PC-3 (cell line): ENCODE measurements at regions not wholly inside any gene's neighbourhood (a gene's known extent, or its start where the extent isn't known, plus 50 kb on each side); places are given as distances from the start of the nearest gene placed in this dataset.

ENCODE experiments used
- ATAC-seq: fragments of 200-7000 bp; cut with Tn5 transposase; 2 replicates; pipeline ENCODE4 v1.9.1; 2020; ENCODE audit warnings: mild to moderate bottlenecking, moderate library complexity
- BruUV-seq: library from RNA; stranded (reverse); fragments of 400-500 nt; replicated peaks from 2 replicates; lab custom pipeline; 2021; lab: Mats Ljungman, UMichigan
- CTCF ChIA-PET: fragments of 300-600 bp; sonication (Branson Sonifier 250); formaldehyde crosslinking; loops from one replicate; lab custom pipeline; 2022; ENCODE audit warnings: antibody characterized with exemption; lab: Charles Lee
- POLR2A ChIA-PET: fragments of 300-600 bp; sonication (Branson Sonifier 250); formaldehyde crosslinking; loops from one replicate; lab custom pipeline; 2022; ENCODE audit warnings: antibody characterized with exemption; ENCODE audit not compliant: unreplicated experiment; lab: Charles Lee
- DNase-seq: peaks from one replicate; pipeline ENCODE4 v3.0.0-alpha.2; 2015
- H2AFZ ChIP-seq: fragments of 300-600 bp; sonication (generic); 2 replicates; pipeline ENCODE4 v1.6.0; 2016; ENCODE audit warnings: antibody characterized with exemption, low read length
- H3F3A ChIP-seq: fragments of 300-600 bp; sonication (generic); one replicate; pipeline ENCODE4 v1.6.0; 2017; ENCODE audit warnings: antibody characterized with exemption, low read length, control low read depth, mild to moderate bottlenecking; ENCODE audit not compliant: unreplicated experiment
- H3K27ac ChIP-seq: fragments of 300-600 bp; sonication (generic); 2 replicates; pipeline ENCODE4 v1.5.1; 2016; ENCODE audit warnings: mild to moderate bottlenecking, low read length
- H3K27me3 ChIP-seq: fragments of 300-600 bp; sonication (generic); 2 replicates; pipeline ENCODE4 v1.6.1; 2016; ENCODE audit warnings: low read length, mixed read lengths
- H3K36me3 ChIP-seq: fragments of 300-600 bp; sonication (generic); 2 replicates; pipeline ENCODE4 v1.6.1; 2016; ENCODE audit warnings: low read depth, mixed run types, low read length, mixed read lengths
- H3K4me1 ChIP-seq: fragments of 300-600 bp; sonication (generic); 2 replicates; pipeline ENCODE4 v1.5.1; 2016; ENCODE audit warnings: low read length; ENCODE audit not compliant: insufficient read depth
- H3K4me2 ChIP-seq: fragments of 300-600 bp; sonication (generic); 2 replicates; pipeline ENCODE4 v1.6.0; 2016; ENCODE audit warnings: low read length
- H3K4me3 ChIP-seq: fragments of 300-600 bp; sonication (generic); 2 replicates; pipeline ENCODE4 v1.5.1; 2016; ENCODE audit warnings: mild to moderate bottlenecking, low read length, mixed read lengths
- H3K79me2 ChIP-seq: fragments of 300-600 bp; sonication (generic); 2 replicates; pipeline ENCODE4 v1.6.1; 2017; ENCODE audit warnings: low read length, mixed read lengths
- H3K9ac ChIP-seq: fragments of 300-600 bp; sonication (generic); 2 replicates; pipeline ENCODE4 v1.6.0; 2016; ENCODE audit warnings: mild to moderate bottlenecking, low read length
- H3K9me2 ChIP-seq: fragments of 300-600 bp; sonication (generic); replicated peaks from 2 replicates; pipeline ENCODE4 v1.6.1; 2016; ENCODE audit warnings: mixed run types, low read length, mixed read lengths
- H3K9me3 ChIP-seq: fragments of 300-600 bp; sonication (generic); 2 replicates; pipeline ENCODE4 v1.6.1; 2016; ENCODE audit warnings: low read length, mixed read lengths
- H4K20me1 ChIP-seq: fragments of 300-600 bp; sonication (generic); 2 replicates; pipeline ENCODE4 v1.6.1; 2016; ENCODE audit warnings: low read length, mixed read lengths
- CTCF ChIP-seq: fragments of 300-600 bp; sonication (generic); conservative IDR thresholded peaks from 2 replicates; pipeline ENCODE4 v1.5.1; 2017; ENCODE audit warnings: antibody characterized with exemption, low read depth, mild to moderate bottlenecking, low read length
- EZH2 ChIP-seq: fragments of 300-600 bp; sonication (generic); IDR thresholded peaks from one replicate; pipeline ENCODE4 v1.6.1; 2017; ENCODE audit warnings: antibody characterized with exemption, mild to moderate bottlenecking, low read length; ENCODE audit not compliant: unreplicated experiment
- EZH2phosphoT487 ChIP-seq: fragments of 300-600 bp; sonication (generic); IDR thresholded peaks from 2 replicates; pipeline ENCODE4 v1.6.1; 2018; ENCODE audit warnings: mild to moderate bottlenecking, antibody characterized with exemption, low read length, borderline replicate concordance
- intact Hi-C: fragments of 100-400 bp; cut with micrococcal nuclease; formaldehyde crosslinking; loops from 2 replicates; pipeline ENCODE4 v1.9.0; 2023

GRCh38 chr10:36057180-36057579 is 415.1 kb upstream of the FZD8 start:
- no peaks in the 10 kb centered on the region for H3K79me2 ChIP-seq
- no peak overlapping the region for H3K9ac ChIP-seq
- peaks cover 12% of the 10 kb centered on the region; the same call in 1 of the 2 replicates for H3K36me3 ChIP-seq
- H4K20me1 ChIP-seq = no peaks in the 10 kb centered on the region
- no TSS peak for BruUV-seq
- H2AFZ ChIP-seq = no peak overlapping the region
- no peaks in the 10 kb centered on the region for H3K27me3 ChIP-seq
- no peaks in the 10 kb centered on the region for H3K4me1 ChIP-seq
- H3K4me2 ChIP-seq = no peak overlapping the region
- no peak overlapping the region for H3K4me3 ChIP-seq
- intact Hi-C loops = no loop called here
- no peak for TF ChIP-seq EZH2
- TF ChIP-seq CTCF = no peak
- TF ChIP-seq EZH2phosphoT487 = no peak
- no peaks in the 10 kb centered on the region for H3F3A ChIP-seq
- POLR2A ChIA-PET = interaction anchor here (0.6 kb wide), 1 partner anchor 611 kb away, joined by 4 read pairs; no protein-coding TSS in a partner anchor
- DNase-seq (no peak), ATAC-seq (no peak)
- CTCF ChIA-PET = no interaction called here
- no peaks in the 10 kb centered on the region for H3K9me2 ChIP-seq
- H3K9me3 ChIP-seq = peaks cover 29% of the 10 kb centered on the region
- no peak overlapping the region for H3K27ac ChIP-seq

GRCh38 chr10:36053775-36054174 is 411.7 kb upstream of the FZD8 start:
- H3K4me1 ChIP-seq = no peaks in the 10 kb centered on the region
- no peak overlapping the region for H3K9ac ChIP-seq
- H3K4me3 ChIP-seq = no peak overlapping the region
- BruUV-seq = no TSS peak
- H3K4me2 ChIP-seq = no peak overlapping the region
- intact Hi-C loops = no loop called here
- no peak overlapping the region for H2AFZ ChIP-seq
- TF ChIP-seq EZH2 (no peak), EZH2phosphoT487 (no peak), CTCF (no peak)
- ATAC-seq (no peak), DNase-seq (no peak)
- H3K36me3 ChIP-seq = peaks cover 12% of the 10 kb centered on the region; the same call in 1 of the 2 replicates
- no peaks in the 10 kb centered on the region for H3K9me2 ChIP-seq
- no peaks in the 10 kb centered on the region for H3K27me3 ChIP-seq
- H3K79me2 ChIP-seq = no peaks in the 10 kb centered on the region
- H4K20me1 ChIP-seq = no peaks in the 10 kb centered on the region
- no peak overlapping the region for H3K27ac ChIP-seq
- POLR2A ChIA-PET = interaction anchor here (0.6 kb wide), 1 partner anchor 49 kb away, joined by 3 read pairs; no protein-coding TSS in a partner anchor
- CTCF ChIA-PET = no interaction called here
- H3F3A ChIP-seq = no peaks in the 10 kb centered on the region
- peaks cover 29% of the 10 kb centered on the region for H3K9me3 ChIP-seq

GRCh38 chr10:36053271-36053670 is 411.2 kb upstream of the FZD8 start:
- H3K4me2 ChIP-seq = no peak overlapping the region
- H3K9me2 ChIP-seq = no peaks in the 10 kb centered on the region
- POLR2A ChIA-PET = interaction anchor here (0.6 kb wide), 1 partner anchor 49 kb away, joined by 3 read pairs; no protein-coding TSS in a partner anchor
- no peak overlapping the region for H3K9ac ChIP-seq
- H3K4me3 ChIP-seq = no peak overlapping the region
- no peaks in the 10 kb centered on the region for H3K27me3 ChIP-seq
- no peak for TF ChIP-seq CTCF
- no peak for TF ChIP-seq EZH2phosphoT487
- TF ChIP-seq EZH2 = no peak
- H2AFZ ChIP-seq = no peak overlapping the region
- peaks cover 12% of the 10 kb centered on the region; the same call in 1 of the 2 replicates for H3K36me3 ChIP-seq
- no peak overlapping the region for H3K27ac ChIP-seq
- no peaks in the 10 kb centered on the region for H3K79me2 ChIP-seq
- intact Hi-C loops = no loop called here
- peaks cover 5% of the 10 kb centered on the region for H3K4me1 ChIP-seq
- peaks cover 29% of the 10 kb centered on the region for H3K9me3 ChIP-seq
- CTCF ChIA-PET = no interaction called here
- DNase-seq (no peak), ATAC-seq (no peak)
- no peaks in the 10 kb centered on the region for H4K20me1 ChIP-seq
- no TSS peak for BruUV-seq
- no peaks in the 10 kb centered on the region for H3F3A ChIP-seq
